ENCODE measurements at regions not wholly inside any gene's neighbourhood (a gene's known extent, or its start where the extent isn't known, plus 50 kb on each side); places are given as distances from the start of the nearest gene placed in this dataset.

DNA sequence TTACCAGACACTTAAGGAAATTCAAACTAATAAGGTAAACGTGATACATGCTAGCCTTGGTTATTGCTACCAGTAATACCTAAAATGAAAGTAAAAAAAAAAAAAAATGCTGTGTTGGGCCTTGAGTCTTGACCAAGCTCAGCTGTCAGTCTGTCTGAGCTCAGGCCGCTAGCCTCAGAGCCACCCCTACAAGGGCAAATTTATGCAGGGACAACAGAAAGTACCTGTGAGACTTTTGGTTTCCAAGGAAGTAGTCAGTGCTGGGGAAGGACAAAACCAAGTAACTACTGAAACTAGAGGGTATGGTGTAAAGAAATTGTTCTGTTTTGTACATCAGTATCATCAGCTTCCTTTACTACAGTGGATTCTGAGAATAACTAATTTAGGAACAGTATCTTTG, 134.3 kb upstream of the SLITRK5 start:
- no peaks in the 10 kb centered on the region for H3K79me2 ChIP-seq (ENCODE audit: low read length)
- H4K20me1 ChIP-seq (ENCODE audit: insufficient read depth, low read length), result no peaks in the 10 kb centered on the region
- no peaks in the 10 kb centered on the region for H3K9me2 ChIP-seq (replicated peaks; ENCODE audit: insufficient read depth, low read length)
- peak overlapping the region; percentile 48 for H3K4me3 ChIP-seq (ENCODE audit: low read length)
- H2AFZ ChIP-seq (ENCODE audit: low read length), result peak overlapping the region; percentile 61
- peak overlapping the region; percentile 79 for H3K4me2 ChIP-seq (ENCODE audit: low read depth, low read length)
- peak overlapping the region; percentile 63 for H3K9ac ChIP-seq (ENCODE audit: low read length)
- peaks cover 25% of the 10 kb centered on the region for H3F3A ChIP-seq (ENCODE audit: insufficient read depth, low read length)
- H3K36me3 ChIP-seq (replicated peaks; ENCODE audit: insufficient read depth, low read length), result no peaks in the 10 kb centered on the region
- DNase-seq, result peak; percentile 93
- peaks cover 18% of the 10 kb centered on the region for H3K4me1 ChIP-seq (ENCODE audit: low read length)
- TF ChIP-seq CTCF (IDR thresholded peaks at IDR 0.05; ENCODE audit: low read length) (no peak), EZH2phosphoT487 (IDR thresholded peaks at IDR 0.05; ENCODE audit: low read length) (no peak), EZH2 (optimal IDR thresholded peaks at IDR 0.05; ENCODE audit: low read depth, low read length) (no peak)
- no peaks in the 10 kb centered on the region for H3K9me3 ChIP-seq (replicated peaks; ENCODE audit: insufficient read depth, low read length)
- H3K27me3 ChIP-seq (replicated peaks; ENCODE audit: insufficient read depth, low read length), result no peaks in the 10 kb centered on the region
- peak overlapping the region; percentile 99 for H3K27ac ChIP-seq (ENCODE audit: low read length)

GRCh38 chr13:87537951-87538350, 133.2 kb upstream of the SLITRK5 start:
- Histone ChIP-seq H3K36me3 (replicated peaks; ENCODE audit: insufficient read depth, low read length) (no peaks in the 10 kb centered on the region), H4K20me1 (ENCODE audit: insufficient read depth, low read length) (no peaks in the 10 kb centered on the region), H3K4me1 (ENCODE audit: low read length) (peaks cover 18% of the 10 kb centered on the region), H3K9me3 (replicated peaks; ENCODE audit: insufficient read depth, low read length) (no peaks in the 10 kb centered on the region), H3K9ac (ENCODE audit: low read length) (peak overlapping the region; percentile 38; the same call in 1 of the 2 replicates), H3K79me2 (ENCODE audit: low read length) (no peaks in the 10 kb centered on the region), H3K4me2 (ENCODE audit: low read depth, low read length) (peak overlapping the region; percentile 50; the same call in 1 of the 2 replicates), H3K27ac (ENCODE audit: low read length) (peak overlapping the region; percentile 99; the same call in 1 of the 2 replicates), H3K27me3 (replicated peaks; ENCODE audit: insufficient read depth, low read length) (no peaks in the 10 kb centered on the region), H3K4me3 (ENCODE audit: low read length) (0 out of 2 replicates have a peak overlapping the region, but pooled peaks have one; percentile 14), H3K9me2 (replicated peaks; ENCODE audit: insufficient read depth, low read length) (no peaks in the 10 kb centered on the region), H2AFZ (ENCODE audit: low read length) (no peak overlapping the region), H3F3A (ENCODE audit: insufficient read depth, low read length) (peaks cover 25% of the 10 kb centered on the region)
- no peak for DNase-seq
- no peak for TF ChIP-seq EZH2phosphoT487 (IDR thresholded peaks at IDR 0.05; ENCODE audit: low read length)
- TF ChIP-seq CTCF (IDR thresholded peaks at IDR 0.05; ENCODE audit: low read length), result no peak
- no peak for TF ChIP-seq EZH2 (optimal IDR thresholded peaks at IDR 0.05; ENCODE audit: low read depth, low read length)

GRCh38 chr13:87538366-87539052, 132.7 kb upstream of the SLITRK5 start:
- H3K27ac ChIP-seq (ENCODE audit: low read length), result peak overlapping the region; percentile 99; the same call in 1 of the 2 replicates
- no peaks in the 10 kb centered on the region for H4K20me1 ChIP-seq (ENCODE audit: insufficient read depth, low read length)
- H3K9me3 ChIP-seq (replicated peaks; ENCODE audit: insufficient read depth, low read length), result no peaks in the 10 kb centered on the region
- H3K4me2 ChIP-seq (ENCODE audit: low read depth, low read length), result no peak overlapping the region
- H3K9ac ChIP-seq (ENCODE audit: low read length), result no peak overlapping the region
- H3K4me3 ChIP-seq (ENCODE audit: low read length), result no peak overlapping the region
- no peak for DNase-seq
- H3K27me3 ChIP-seq (replicated peaks; ENCODE audit: insufficient read depth, low read length), result no peaks in the 10 kb centered on the region
- TF ChIP-seq EZH2 (optimal IDR thresholded peaks at IDR 0.05; ENCODE audit: low read depth, low read length), result no peak
- TF ChIP-seq CTCF (IDR thresholded peaks at IDR 0.05; ENCODE audit: low read length), result no peak
- no peak for TF ChIP-seq EZH2phosphoT487 (IDR thresholded peaks at IDR 0.05; ENCODE audit: low read length)
- peaks cover 18% of the 10 kb centered on the region for H3K4me1 ChIP-seq (ENCODE audit: low read length)
- no peaks in the 10 kb centered on the region for H3K36me3 ChIP-seq (replicated peaks; ENCODE audit: insufficient read depth, low read length)
- H2AFZ ChIP-seq (ENCODE audit: low read length), result no peak overlapping the region
- no peaks in the 10 kb centered on the region for H3K9me2 ChIP-seq (replicated peaks; ENCODE audit: insufficient read depth, low read length)
- H3F3A ChIP-seq (ENCODE audit: insufficient read depth, low read length), result peaks cover 25% of the 10 kb centered on the region
- H3K79me2 ChIP-seq (ENCODE audit: low read length), result no peaks in the 10 kb centered on the region

Data from MM.1S (cell line).